CD4-positive, CD25-positive, alpha-beta regulatory T cell (primary cell): ENCODE measurements at regions not wholly inside any gene's neighbourhood (a gene's known extent, or its start where the extent isn't known, plus 50 kb on each side); places are given as distances from the start of the nearest gene placed in this dataset.

Experiments used
- ATAC-seq, 2 donors: fragments of 150-1000 bp; cut with Tn5 transposase; one replicate each; pipeline ENCODE4 v1.10.0; 2021; ENCODE audit warnings: low read depth in 2 of 2, moderate number of reproducible peaks in 2 of 2, moderate library complexity in 1 of 2
- DNase-seq, 3 donors: peaks; one replicate each; pipeline versions ENCODE4 v3.0.0 to v3.0.0-alpha.2; 2012 to 2022; ENCODE audit warnings: mixed read lengths in 1 of 3
- H3K27ac ChIP-seq: one replicate; pipeline ENCODE4 v1.7.0; 2013; ENCODE audit warnings: mild to moderate bottlenecking, low read length; ENCODE audit not compliant: insufficient read depth, poor library complexity, severe bottlenecking
- H3K27me3 ChIP-seq: one replicate; pipeline ENCODE4 v1.7.0; 2013; ENCODE audit warnings: low read length; ENCODE audit not compliant: control insufficient read depth, insufficient read depth
- H3K36me3 ChIP-seq: one replicate; pipeline ENCODE4 v1.7.0; 2013; ENCODE audit warnings: mild to moderate bottlenecking, low read length, moderate library complexity; ENCODE audit not compliant: control insufficient read depth, insufficient read depth
- H3K4me1 ChIP-seq: 2 replicates; pipeline ENCODE4 v1.7.0; 2013; ENCODE audit warnings: mild to moderate bottlenecking, low read length; ENCODE audit not compliant: insufficient read depth, control insufficient read depth, poor library complexity, severe bottlenecking
- H3K4me3 ChIP-seq: one replicate; pipeline ENCODE4 v1.7.0; 2013; ENCODE audit warnings: low read depth, mild to moderate bottlenecking, low read length, moderate library complexity
- H3K9me3 ChIP-seq, 2 experiments: 1 replicate in 1 of 2; 2 replicates in 1 of 2; pipeline ENCODE4 v1.7.0; 2013; ENCODE audit warnings: low read length in 2 of 2, mild to moderate bottlenecking in 1 of 2, moderate library complexity in 1 of 2; ENCODE audit not compliant: control insufficient read depth in 2 of 2
- H3K27ac Mint-ChIP-seq, 3 donors: one replicate each; pipeline ENCODE4 v1.8.0; 2020 to 2022; ENCODE audit warnings: mild to moderate bottlenecking in 3 of 3, mixed read lengths in 3 of 3, moderate library complexity in 2 of 3
- H3K27me3 Mint-ChIP-seq: one replicate; pipeline ENCODE4 v1.8.0; 2022; ENCODE audit warnings: mild to moderate bottlenecking, mixed read lengths
- H3K36me3 Mint-ChIP-seq: one replicate; pipeline ENCODE4 v1.8.0; 2020; ENCODE audit warnings: mixed read lengths
- H3K4me1 Mint-ChIP-seq, 4 donors: one replicate each; pipeline ENCODE4 v1.8.0; 2020 to 2022; ENCODE audit warnings: mixed read lengths in 4 of 4, mild to moderate bottlenecking in 1 of 4
- H3K4me3 Mint-ChIP-seq, 4 donors: one replicate each; pipeline ENCODE4 v1.8.0; 2020 to 2022; ENCODE audit warnings: mild to moderate bottlenecking in 4 of 4, mixed read lengths in 4 of 4, moderate library complexity in 3 of 4
- H3K9me3 Mint-ChIP-seq, 7 donors: one replicate each; pipeline ENCODE4 v1.8.0; 2020 to 2022; ENCODE audit warnings: mixed read lengths in 7 of 7, mild to moderate bottlenecking in 3 of 7, moderate library complexity in 2 of 7

GRCh38 chr12:74685385-74685784, 147.8 kb downstream of the ATXN7L3B start:
- H3K4me3 Mint-ChIP-seq = no peak overlapping the region
- Histone ChIP-seq H3K9me3 (no peaks in the 10 kb centered on the region), H3K36me3 (no peaks in the 10 kb centered on the region), H3K27ac (no peak overlapping the region), H3K4me3 (no peak overlapping the region), H3K4me1 (no peaks in the 10 kb centered on the region), H3K27me3 (no peaks in the 10 kb centered on the region)
- H3K9me3 Mint-ChIP-seq = peaks cover 0 to 12% (median 0%) of the 10 kb centered on the region in 7 donors
- H3K4me1 Mint-ChIP-seq = no peaks in the 10 kb centered on the region
- DNase-seq (no peak), ATAC-seq (no peak)
- no peaks in the 10 kb centered on the region for H3K36me3 Mint-ChIP-seq
- H3K27me3 Mint-ChIP-seq = peaks cover 5% of the 10 kb centered on the region
- no peak overlapping the region for H3K27ac Mint-ChIP-seq

GRCh38 chr12:74689071-74689655, 151.5 kb downstream of the ATXN7L3B start:
- Histone ChIP-seq H3K9me3 (no peaks in the 10 kb centered on the region), H3K27me3 (no peaks in the 10 kb centered on the region), H3K4me1 (no peaks in the 10 kb centered on the region), H3K4me3 (no peak overlapping the region), H3K36me3 (no peaks in the 10 kb centered on the region), H3K27ac (no peak overlapping the region)
- DNase-seq (peak in 2 of 3 donors; percentile 14 to 39), ATAC-seq (no peak)
- Mint-ChIP-seq H3K27ac (no peak overlapping the region), H3K4me3 (no peak overlapping the region), H3K27me3 (peaks cover 5% of the 10 kb centered on the region), H3K4me1 (no peaks in the 10 kb centered on the region), H3K36me3 (no peaks in the 10 kb centered on the region), H3K9me3 (peaks cover 0 to 4% (median 0%) of the 10 kb centered on the region in 7 donors)

DNA sequence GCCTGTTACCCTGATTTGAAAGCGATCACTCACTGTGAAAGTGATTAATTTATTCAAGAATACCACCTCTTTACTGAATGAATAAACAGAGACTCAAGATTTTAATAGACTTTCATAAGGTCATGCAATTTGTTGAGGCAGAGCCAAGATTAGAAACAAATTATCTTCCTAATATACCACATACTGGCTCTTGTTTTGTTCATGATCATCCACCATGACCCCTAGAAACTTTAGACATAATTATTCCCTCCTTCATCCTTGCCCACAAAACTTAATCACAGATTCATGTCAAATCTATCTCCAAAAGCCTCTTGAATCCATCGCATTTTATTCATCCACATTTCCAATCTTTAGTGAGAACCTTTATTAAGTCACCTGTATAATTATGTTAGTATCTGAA, 152.3 kb downstream of the ATXN7L3B start:
- no peaks in the 10 kb centered on the region for H3K9me3 ChIP-seq
- Mint-ChIP-seq H3K4me3 (no peak overlapping the region), H3K9me3 (peaks cover 0 to 4% (median 0%) of the 10 kb centered on the region in 7 donors), H3K36me3 (no peaks in the 10 kb centered on the region), H3K27ac (no peak overlapping the region), H3K27me3 (peaks cover 5% of the 10 kb centered on the region), H3K4me1 (no peaks in the 10 kb centered on the region)
- no peaks in the 10 kb centered on the region for H3K27me3 ChIP-seq
- H3K36me3 ChIP-seq = no peaks in the 10 kb centered on the region
- DNase-seq = no peak
- no peak overlapping the region for H3K27ac ChIP-seq
- H3K4me3 ChIP-seq = no peak overlapping the region
- H3K4me1 ChIP-seq = no peaks in the 10 kb centered on the region
- ATAC-seq = no peak

GRCh38 chr12:74719447-74719846, 181.8 kb downstream of the ATXN7L3B start:
- DNase-seq (no peak), ATAC-seq (no peak)
- Mint-ChIP-seq H3K27me3 (no peaks in the 10 kb centered on the region), H3K4me1 (no peaks in the 10 kb centered on the region), H3K36me3 (no peaks in the 10 kb centered on the region), H3K9me3 (peaks cover 0 to 4% (median 0%) of the 10 kb centered on the region in 7 donors), H3K4me3 (no peak overlapping the region), H3K27ac (no peak overlapping the region)
- Histone ChIP-seq H3K27ac (no peak overlapping the region), H3K4me1 (no peaks in the 10 kb centered on the region), H3K4me3 (no peak overlapping the region), H3K27me3 (no peaks in the 10 kb centered on the region), H3K9me3 (no peaks in the 10 kb centered on the region), H3K36me3 (no peaks in the 10 kb centered on the region)

GRCh38 chr12:74722709-74723108, 185.1 kb downstream of the ATXN7L3B start:
- Mint-ChIP-seq H3K27ac (no peak overlapping the region), H3K4me3 (no peak overlapping the region)

GRCh38 chr12:74725154-74725553, 187.5 kb downstream of the ATXN7L3B start:
- Histone ChIP-seq H3K36me3 (no peaks in the 10 kb centered on the region), H3K4me1 (no peaks in the 10 kb centered on the region), H3K4me3 (no peak overlapping the region), H3K27ac (no peak overlapping the region), H3K27me3 (no peaks in the 10 kb centered on the region), H3K9me3 (no peaks in the 10 kb centered on the region)
- no peaks in the 10 kb centered on the region for H3K36me3 Mint-ChIP-seq
- ATAC-seq (no peak), DNase-seq (no peak)
- H3K4me3 Mint-ChIP-seq = no peak overlapping the region
- H3K4me1 Mint-ChIP-seq = no peaks in the 10 kb centered on the region
- peaks cover 0 to 1% (median 0%) of the 10 kb centered on the region in 7 donors for H3K9me3 Mint-ChIP-seq
- no peak overlapping the region for H3K27ac Mint-ChIP-seq
- no peaks in the 10 kb centered on the region for H3K27me3 Mint-ChIP-seq

More at GRCh38 chr12:74722709-74723108, 185.1 kb downstream of the ATXN7L3B start:
- H3K4me1 Mint-ChIP-seq = no peaks in the 10 kb centered on the region
- DNase-seq (no peak), ATAC-seq (no peak)
- Histone ChIP-seq H3K27ac (no peak overlapping the region), H3K9me3 (no peaks in the 10 kb centered on the region), H3K36me3 (no peaks in the 10 kb centered on the region), H3K4me1 (no peaks in the 10 kb centered on the region), H3K27me3 (no peaks in the 10 kb centered on the region), H3K4me3 (no peak overlapping the region)
- H3K36me3 Mint-ChIP-seq = no peaks in the 10 kb centered on the region
- H3K27me3 Mint-ChIP-seq = no peaks in the 10 kb centered on the region
- peaks cover 0 to 2% (median 0%) of the 10 kb centered on the region in 7 donors for H3K9me3 Mint-ChIP-seq

DNA sequence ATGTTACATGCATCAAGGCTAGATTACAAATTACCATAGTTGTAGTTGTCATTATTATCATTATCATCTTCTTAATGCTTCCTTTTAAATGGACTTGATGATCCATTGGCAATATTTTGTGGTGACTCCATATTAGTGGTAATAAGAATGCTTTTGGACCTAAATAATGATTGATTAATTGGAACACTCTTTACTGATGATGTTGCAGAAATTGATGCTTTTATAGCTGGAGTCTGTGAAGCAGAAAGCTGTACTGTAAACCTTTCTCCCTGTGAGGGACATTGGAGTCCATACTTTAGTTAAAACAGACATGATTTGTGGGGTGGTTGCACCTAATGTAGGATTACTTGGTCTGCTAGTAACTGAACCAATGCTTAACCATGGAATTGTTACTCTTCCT, 190.4 kb downstream of the ATXN7L3B start:
- Histone ChIP-seq H3K4me3 (no peak overlapping the region), H3K9me3 (no peaks in the 10 kb centered on the region), H3K36me3 (no peaks in the 10 kb centered on the region), H3K27me3 (no peaks in the 10 kb centered on the region), H3K4me1 (no peaks in the 10 kb centered on the region), H3K27ac (no peak overlapping the region)
- no peak overlapping the region for H3K27ac Mint-ChIP-seq
- ATAC-seq (no peak), DNase-seq (no peak)
- H3K36me3 Mint-ChIP-seq = no peaks in the 10 kb centered on the region
- no peaks in the 10 kb centered on the region for H3K27me3 Mint-ChIP-seq
- H3K9me3 Mint-ChIP-seq = peaks cover 0 to 4% (median 0%) of the 10 kb centered on the region in 7 donors
- no peak overlapping the region for H3K4me3 Mint-ChIP-seq
- no peaks in the 10 kb centered on the region for H3K4me1 Mint-ChIP-seq

DNA sequence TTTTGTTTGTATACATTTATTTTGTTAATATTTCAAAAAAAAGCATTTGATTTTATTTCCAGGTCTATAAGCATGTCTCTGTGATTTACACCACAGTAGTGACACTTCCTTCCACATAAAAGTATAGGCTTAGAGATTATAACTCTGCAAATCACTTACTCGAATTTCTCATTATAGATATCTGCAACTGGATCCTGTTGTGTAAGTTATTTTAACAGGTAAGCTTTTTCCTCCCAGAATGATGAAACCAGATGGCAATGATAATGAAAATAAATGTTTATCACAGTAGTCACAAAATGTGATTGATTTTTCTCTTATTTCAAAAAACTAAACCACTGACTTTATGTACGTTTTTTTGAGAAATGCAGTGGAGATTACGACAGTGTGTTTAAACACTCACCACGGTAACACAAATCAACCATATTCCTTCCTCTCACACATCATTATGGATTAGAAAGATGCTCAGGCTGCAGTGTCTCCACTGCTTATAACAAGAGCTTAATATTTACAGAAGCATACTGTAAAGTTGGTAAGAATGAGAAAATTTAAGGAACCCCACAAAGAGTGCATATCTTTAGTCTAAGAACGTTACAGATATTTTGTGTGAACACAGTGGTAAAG, 194.6 kb downstream of the ATXN7L3B start:
- Histone ChIP-seq H3K27me3 (no peaks in the 10 kb centered on the region), H3K27ac (no peak overlapping the region), H3K9me3 (no peaks in the 10 kb centered on the region), H3K4me3 (no peak overlapping the region), H3K4me1 (no peaks in the 10 kb centered on the region), H3K36me3 (no peaks in the 10 kb centered on the region)
- Mint-ChIP-seq H3K27me3 (no peaks in the 10 kb centered on the region), H3K27ac (no peak overlapping the region), H3K36me3 (no peaks in the 10 kb centered on the region), H3K4me3 (no peak overlapping the region), H3K9me3 (peaks cover 0 to 4% (median 0%) of the 10 kb centered on the region in 7 donors), H3K4me1 (no peaks in the 10 kb centered on the region)
- DNase-seq (no peak), ATAC-seq (no peak)
